ENCODE measurements at regions not wholly inside any gene's neighbourhood (a gene's known extent, or its start where the extent isn't known, plus 50 kb on each side); places are given as distances from the start of the nearest gene placed in this dataset.
"Not testable (repeated sequence)": the region's sequence is repeated elsewhere in the genome, so short reads cannot be mapped to it uniquely, and the experiment has no call there.

- Histone ChIP-seq H3K27ac (ENCODE audit: insufficient read depth, low read length, poor library complexity, severe bottlenecking) (no peak overlapping the region), H3K9me3 (ENCODE audit: control insufficient read depth, low read length) (no peaks in the 10 kb centered on the region), H3K4me3 (ENCODE audit: insufficient read depth, low read depth, low read length, poor library complexity, severe bottlenecking) (no peak overlapping the region), H3K27me3 (replicated peaks; ENCODE audit: control insufficient read depth, insufficient read depth, low read length, poor library complexity, severe bottlenecking) (no peaks in the 10 kb centered on the region), H3K4me1 (ENCODE audit: control insufficient read depth, insufficient read depth, low read length, poor library complexity, severe bottlenecking) (no peaks in the 10 kb centered on the region), H3K36me3 (ENCODE audit: control insufficient read depth, insufficient read depth, low read length) (no peaks in the 10 kb centered on the region)
- DNase-seq = no peak
Measured at GRCh38 chr20:53725575-53725970, 131.9 kb upstream of the ZNF217 start.

GRCh38 chr20:53723621-53724020 lies 130.0 kb upstream of the ZNF217 start:
- Histone ChIP-seq H3K9me3 (ENCODE audit: control insufficient read depth, low read length) (no peaks in the 10 kb centered on the region), H3K27ac (ENCODE audit: insufficient read depth, low read length, poor library complexity, severe bottlenecking) (no peak overlapping the region), H3K36me3 (ENCODE audit: control insufficient read depth, insufficient read depth, low read length) (no peaks in the 10 kb centered on the region), H3K4me3 (ENCODE audit: insufficient read depth, low read depth, low read length, poor library complexity, severe bottlenecking) (no peak overlapping the region), H3K27me3 (replicated peaks; ENCODE audit: control insufficient read depth, insufficient read depth, low read length, poor library complexity, severe bottlenecking) (no peaks in the 10 kb centered on the region), H3K4me1 (ENCODE audit: control insufficient read depth, insufficient read depth, low read length, poor library complexity, severe bottlenecking) (no peaks in the 10 kb centered on the region)
- DNase-seq = no peak

- no peak overlapping the region for H3K27ac ChIP-seq (ENCODE audit: insufficient read depth, low read length, poor library complexity, severe bottlenecking)
- H3K9me3 ChIP-seq (ENCODE audit: control insufficient read depth, low read length) = no peaks in the 10 kb centered on the region
- no peaks in the 10 kb centered on the region for H3K36me3 ChIP-seq (ENCODE audit: control insufficient read depth, insufficient read depth, low read length)
- H3K4me1 ChIP-seq (ENCODE audit: control insufficient read depth, insufficient read depth, low read length, poor library complexity, severe bottlenecking) = no peaks in the 10 kb centered on the region
- H3K27me3 ChIP-seq (replicated peaks; ENCODE audit: control insufficient read depth, insufficient read depth, low read length, poor library complexity, severe bottlenecking) = no peaks in the 10 kb centered on the region
- DNase-seq = no peak
- H3K4me3 ChIP-seq (ENCODE audit: insufficient read depth, low read depth, low read length, poor library complexity, severe bottlenecking) = no peak overlapping the region
Measured at GRCh38 chr20:53723045-53723444, 129.4 kb upstream of the ZNF217 start.

- Histone ChIP-seq H3K9me3 (ENCODE audit: control insufficient read depth, low read length) (no peaks in the 10 kb centered on the region), H3K36me3 (ENCODE audit: control insufficient read depth, insufficient read depth, low read length) (no peaks in the 10 kb centered on the region), H3K27ac (ENCODE audit: insufficient read depth, low read length, poor library complexity, severe bottlenecking) (no peak overlapping the region), H3K4me3 (ENCODE audit: insufficient read depth, low read depth, low read length, poor library complexity, severe bottlenecking) (no peak overlapping the region), H3K4me1 (ENCODE audit: control insufficient read depth, insufficient read depth, low read length, poor library complexity, severe bottlenecking) (no peaks in the 10 kb centered on the region), H3K27me3 (replicated peaks; ENCODE audit: control insufficient read depth, insufficient read depth, low read length, poor library complexity, severe bottlenecking) (no peaks in the 10 kb centered on the region)
- DNase-seq = no peak
Measured at GRCh38 chr20:53722515-53723036, 128.9 kb upstream of the ZNF217 start.

GRCh38 chr20:53721445-53721963 lies 127.9 kb upstream of the ZNF217 start:
- H3K36me3 ChIP-seq (ENCODE audit: control insufficient read depth, insufficient read depth, low read length); H3K4me3 ChIP-seq (ENCODE audit: insufficient read depth, low read depth, low read length, poor library complexity, severe bottlenecking); DNase-seq; H3K9me3 ChIP-seq (ENCODE audit: control insufficient read depth, low read length); H3K4me1 ChIP-seq (ENCODE audit: control insufficient read depth, insufficient read depth, low read length, poor library complexity, severe bottlenecking); H3K27me3 ChIP-seq (replicated peaks; ENCODE audit: control insufficient read depth, insufficient read depth, low read length, poor library complexity, severe bottlenecking); H3K27ac ChIP-seq (ENCODE audit: insufficient read depth, low read length, poor library complexity, severe bottlenecking): not testable (repeated sequence)

GRCh38 chr20:53719171-53719803 lies 125.6 kb upstream of the ZNF217 start:
- H3K4me3 ChIP-seq (ENCODE audit: insufficient read depth, low read depth, low read length, poor library complexity, severe bottlenecking); H3K4me1 ChIP-seq (ENCODE audit: control insufficient read depth, insufficient read depth, low read length, poor library complexity, severe bottlenecking); H3K27me3 ChIP-seq (replicated peaks; ENCODE audit: control insufficient read depth, insufficient read depth, low read length, poor library complexity, severe bottlenecking); DNase-seq; H3K36me3 ChIP-seq (ENCODE audit: control insufficient read depth, insufficient read depth, low read length); H3K9me3 ChIP-seq (ENCODE audit: control insufficient read depth, low read length); H3K27ac ChIP-seq (ENCODE audit: insufficient read depth, low read length, poor library complexity, severe bottlenecking): not testable (repeated sequence)

- no peaks in the 10 kb centered on the region for H3K4me1 ChIP-seq (ENCODE audit: control insufficient read depth, insufficient read depth, low read length, poor library complexity, severe bottlenecking)
- DNase-seq = no peak
- no peaks in the 10 kb centered on the region for H3K27me3 ChIP-seq (replicated peaks; ENCODE audit: control insufficient read depth, insufficient read depth, low read length, poor library complexity, severe bottlenecking)
- no peaks in the 10 kb centered on the region for H3K9me3 ChIP-seq (ENCODE audit: control insufficient read depth, low read length)
- no peak overlapping the region for H3K27ac ChIP-seq (ENCODE audit: insufficient read depth, low read length, poor library complexity, severe bottlenecking)
- no peaks in the 10 kb centered on the region for H3K36me3 ChIP-seq (ENCODE audit: control insufficient read depth, insufficient read depth, low read length)
- no peak overlapping the region for H3K4me3 ChIP-seq (ENCODE audit: insufficient read depth, low read depth, low read length, poor library complexity, severe bottlenecking)
Measured at GRCh38 chr20:53718142-53719021, 124.7 kb upstream of the ZNF217 start.

GRCh38 chr20:53716395-53716794 lies 122.8 kb upstream of the ZNF217 start:
- H3K4me1 ChIP-seq (ENCODE audit: control insufficient read depth, insufficient read depth, low read length, poor library complexity, severe bottlenecking) = no peaks in the 10 kb centered on the region
- no peak overlapping the region for H3K27ac ChIP-seq (ENCODE audit: insufficient read depth, low read length, poor library complexity, severe bottlenecking)
- no peak overlapping the region for H3K4me3 ChIP-seq (ENCODE audit: insufficient read depth, low read depth, low read length, poor library complexity, severe bottlenecking)
- H3K27me3 ChIP-seq (replicated peaks; ENCODE audit: control insufficient read depth, insufficient read depth, low read length, poor library complexity, severe bottlenecking) = no peaks in the 10 kb centered on the region
- no peak for DNase-seq
- no peaks in the 10 kb centered on the region for H3K9me3 ChIP-seq (ENCODE audit: control insufficient read depth, low read length)
- no peaks in the 10 kb centered on the region for H3K36me3 ChIP-seq (ENCODE audit: control insufficient read depth, insufficient read depth, low read length)

GRCh38 chr20:53714524-53714923 lies 120.9 kb upstream of the ZNF217 start:
- no peak overlapping the region for H3K27ac ChIP-seq (ENCODE audit: insufficient read depth, low read length, poor library complexity, severe bottlenecking)
- DNase-seq = no peak
- no peak overlapping the region for H3K4me3 ChIP-seq (ENCODE audit: insufficient read depth, low read depth, low read length, poor library complexity, severe bottlenecking)
- H3K9me3 ChIP-seq (ENCODE audit: control insufficient read depth, low read length) = no peaks in the 10 kb centered on the region
- no peaks in the 10 kb centered on the region for H3K27me3 ChIP-seq (replicated peaks; ENCODE audit: control insufficient read depth, insufficient read depth, low read length, poor library complexity, severe bottlenecking)
- no peaks in the 10 kb centered on the region for H3K4me1 ChIP-seq (ENCODE audit: control insufficient read depth, insufficient read depth, low read length, poor library complexity, severe bottlenecking)
- H3K36me3 ChIP-seq (ENCODE audit: control insufficient read depth, insufficient read depth, low read length) = no peaks in the 10 kb centered on the region
